M059J (cell line): ENCODE measurements at regions not wholly inside any gene's neighbourhood (a gene's known extent, or its start where the extent isn't known, plus 50 kb on each side); places are given as distances from the start of the nearest gene placed in this dataset.
A peak's percentile ranks its signal among the peaks of the same experiment; 100 is the strongest.
"Not testable (repeated sequence)": the region's sequence is repeated elsewhere in the genome, so short reads cannot be mapped to it uniquely, and the experiment has no call there.

Experiments
- DNase-seq: peaks from one replicate; pipeline ENCODE4 v3.0.0-alpha.2; 2012; ENCODE audit warnings: low read depth

DNA sequence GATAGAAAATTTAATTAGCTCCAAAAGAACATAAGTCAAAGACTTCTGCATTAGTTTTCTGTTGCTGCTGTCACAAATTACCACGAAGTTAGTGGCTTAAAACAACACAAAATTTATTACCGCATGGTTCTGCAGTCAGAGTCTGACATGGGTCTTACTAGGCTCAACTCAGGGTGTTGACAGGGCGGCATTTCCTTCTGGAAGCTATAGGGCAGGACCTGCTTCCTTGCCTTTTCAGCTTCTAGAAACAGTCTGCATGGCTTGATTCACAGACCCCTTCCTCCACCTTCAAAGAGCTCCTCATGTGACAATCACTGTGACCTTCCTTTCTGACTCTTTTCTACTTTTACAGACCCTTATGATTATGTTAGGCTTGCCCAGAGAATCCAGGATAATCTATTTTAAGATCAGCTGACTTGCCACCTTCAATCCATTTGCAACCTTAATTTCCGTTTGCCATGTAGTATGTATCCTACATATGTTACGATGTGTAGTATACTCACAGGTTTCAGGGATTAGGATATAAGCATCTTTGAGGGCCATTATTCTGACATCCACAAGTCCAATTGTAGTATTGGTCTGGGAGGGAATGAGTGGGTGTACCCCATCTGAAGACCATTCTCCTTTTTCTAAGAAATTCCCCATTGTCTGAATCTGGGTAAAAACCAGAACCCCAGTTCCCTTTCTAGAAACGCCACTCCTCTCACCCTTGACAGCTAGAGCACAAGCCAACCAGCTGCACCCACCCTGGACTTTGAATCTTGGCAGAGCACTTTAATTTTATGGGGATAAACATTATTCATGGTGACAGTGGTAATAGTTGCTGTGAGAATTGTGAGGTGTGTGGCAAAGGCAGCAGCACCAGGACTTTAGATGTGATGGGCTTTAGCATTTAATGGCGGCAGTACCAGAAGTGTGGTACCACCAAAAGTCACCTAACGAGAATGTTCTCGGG lies 265.5 kb downstream of the KCNJ2 start:
- no peak for DNase-seq

- no peak for DNase-seq
Observed at GRCh38 chr17:70437656-70438055, 268.3 kb downstream of the KCNJ2 start.

GRCh38 chr17:70446446-70446845 lies 277.1 kb downstream of the KCNJ2 start:
- DNase-seq, result no peak

GRCh38 chr17:70447588-70447987 lies 278.3 kb downstream of the KCNJ2 start:
- DNase-seq, result peak; percentile 46

- DNase-seq, result not testable (repeated sequence)
Observed at GRCh38 chr17:70453075-70453474, 283.7 kb downstream of the KCNJ2 start.

GRCh38 chr17:70454377-70454776 lies 285.0 kb downstream of the KCNJ2 start:
- no peak for DNase-seq

- DNase-seq, result no peak
Observed at GRCh38 chr17:70454908-70455307, 285.6 kb downstream of the KCNJ2 start.

- DNase-seq, result no peak
Observed at GRCh38 chr17:70464995-70465394, 295.7 kb downstream of the KCNJ2 start.

DNA sequence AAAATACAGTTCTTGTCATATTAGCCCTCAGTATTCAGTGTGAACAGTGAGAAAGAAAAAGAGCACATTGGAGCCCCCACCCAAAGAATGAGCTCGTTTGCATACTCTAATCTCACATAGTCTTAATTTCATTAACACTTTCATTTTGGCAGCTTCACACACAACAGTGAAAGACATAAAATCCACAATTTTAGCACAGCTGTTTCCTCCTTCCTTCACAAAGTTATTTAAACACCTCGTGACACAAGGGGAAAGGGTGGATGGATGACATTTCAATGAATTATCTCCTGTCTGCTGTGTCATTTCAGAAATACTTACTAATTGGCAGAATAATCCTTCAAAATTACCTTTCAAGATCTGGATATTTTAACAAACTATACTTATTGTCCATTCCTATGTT lies 299.3 kb downstream of the KCNJ2 start:
- no peak for DNase-seq

DNA sequence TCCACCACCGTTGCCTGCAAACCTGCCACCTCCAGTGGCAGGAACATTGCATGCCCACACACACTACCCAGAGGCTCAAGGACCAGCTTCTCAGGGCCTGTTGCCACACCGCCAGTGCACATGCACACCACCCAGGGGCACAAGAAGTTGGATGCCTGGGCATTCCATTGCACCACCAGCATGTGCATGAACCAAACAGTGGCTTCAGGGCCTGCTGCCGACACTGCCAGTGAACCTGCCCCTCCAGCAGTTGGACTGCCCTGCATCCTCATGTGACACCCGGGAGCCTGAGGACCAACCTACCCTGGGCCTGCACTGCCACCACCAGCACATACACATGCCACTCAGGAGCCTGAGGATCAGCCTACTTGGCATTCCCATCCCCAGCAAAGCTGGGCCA lies 303.7 kb downstream of the KCNJ2 start:
- DNase-seq, result no peak

DNA sequence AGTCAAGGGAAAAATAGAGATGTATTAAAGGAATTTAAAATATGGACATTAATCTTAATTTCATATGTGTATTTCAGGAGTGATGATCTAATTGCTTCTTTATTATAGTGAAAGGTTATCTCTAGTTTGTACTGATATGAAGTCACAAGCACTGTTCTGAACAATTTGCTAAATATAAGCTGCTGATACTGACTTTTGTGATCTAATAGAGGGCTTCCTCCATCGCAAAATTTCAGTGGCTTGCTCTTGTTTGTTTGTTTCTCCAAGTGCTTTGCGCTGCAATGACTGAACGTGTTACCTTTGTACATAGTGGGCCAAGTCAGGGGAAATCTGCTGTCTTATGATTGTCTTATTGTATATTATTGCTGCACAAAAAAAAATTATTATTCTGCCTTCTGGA lies 307.0 kb downstream of the KCNJ2 start:
- DNase-seq, result no peak

DNA sequence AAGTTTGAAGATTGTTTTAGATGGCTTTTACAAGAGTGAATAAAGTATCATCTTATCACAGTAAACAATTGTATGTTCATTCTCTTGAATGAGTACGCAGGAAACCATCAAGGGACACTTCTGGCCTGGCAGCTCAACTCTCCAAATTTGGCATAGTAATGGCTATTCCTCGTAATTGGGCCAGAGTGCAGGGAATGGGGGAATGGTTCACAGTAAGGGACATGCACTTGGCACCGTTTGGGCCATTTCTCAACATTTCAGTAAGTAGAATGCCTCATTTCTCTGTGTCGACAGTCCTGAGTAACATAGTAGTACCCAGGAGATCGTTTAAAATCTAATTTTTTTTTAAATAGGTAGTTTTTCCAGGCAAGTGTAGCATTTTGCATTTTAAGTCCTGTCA lies 309.6 kb downstream of the KCNJ2 start:
- no peak for DNase-seq

GRCh38 chr17:70479779-70480178 lies 310.4 kb downstream of the KCNJ2 start:
- DNase-seq, result no peak

- DNase-seq, result no peak
Observed at GRCh38 chr17:70483624-70484023, 314.3 kb downstream of the KCNJ2 start.

- no peak for DNase-seq
Observed at GRCh38 chr17:70484050-70484449, 314.7 kb downstream of the KCNJ2 start.

- DNase-seq, result no peak
Observed at GRCh38 chr17:70484496-70484895, 315.2 kb downstream of the KCNJ2 start.

GRCh38 chr17:70492368-70492767 lies 323.0 kb downstream of the KCNJ2 start:
- no peak for DNase-seq

DNA sequence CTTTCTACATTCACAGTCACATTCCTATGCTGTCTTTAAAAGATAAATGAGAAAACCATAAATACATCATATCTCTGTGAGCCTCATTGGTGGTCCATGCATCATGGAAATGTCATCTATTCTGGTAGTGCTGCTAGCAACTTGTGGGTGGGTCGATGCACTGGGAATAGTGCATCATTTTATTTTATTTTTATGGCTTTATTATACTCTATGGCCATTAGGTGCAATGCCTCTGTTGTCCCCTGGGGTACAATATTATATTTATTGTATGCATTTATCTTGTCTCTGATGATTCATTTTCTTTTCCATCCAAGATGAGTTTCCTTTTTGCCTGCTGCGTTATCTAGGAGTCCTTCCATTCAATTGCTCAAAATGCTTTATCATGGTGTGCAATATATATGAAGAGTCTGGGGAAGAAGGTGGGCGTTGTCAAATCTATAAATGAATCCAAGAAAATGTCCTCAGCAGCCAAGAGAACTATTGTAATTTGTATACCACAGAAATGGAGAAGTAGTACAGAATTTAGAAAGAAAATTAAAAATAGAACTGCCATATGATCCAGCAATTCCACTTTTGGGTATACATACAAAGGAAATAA lies 324.0 kb downstream of the KCNJ2 start:
- no peak for DNase-seq

DNA sequence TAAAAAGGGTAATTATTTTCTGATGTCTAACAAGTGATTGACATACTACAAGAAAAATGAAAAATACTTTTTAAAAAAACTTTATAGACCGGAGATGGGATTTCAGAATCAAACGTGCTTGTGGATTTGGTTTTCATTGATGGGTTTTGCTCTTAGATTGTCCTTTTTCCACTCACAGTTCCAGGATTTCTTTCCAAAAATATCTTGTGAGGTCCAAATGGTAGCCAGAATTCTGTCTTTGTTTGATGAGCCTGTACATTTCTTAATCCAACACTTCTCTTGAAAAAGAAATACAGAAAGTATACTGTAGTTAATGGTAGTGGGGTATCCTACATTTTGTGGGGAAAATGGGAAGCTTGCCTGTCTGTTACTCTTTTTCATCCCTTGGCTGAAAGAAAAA lies 329.3 kb downstream of the KCNJ2 start:
- DNase-seq, result no peak

DNA sequence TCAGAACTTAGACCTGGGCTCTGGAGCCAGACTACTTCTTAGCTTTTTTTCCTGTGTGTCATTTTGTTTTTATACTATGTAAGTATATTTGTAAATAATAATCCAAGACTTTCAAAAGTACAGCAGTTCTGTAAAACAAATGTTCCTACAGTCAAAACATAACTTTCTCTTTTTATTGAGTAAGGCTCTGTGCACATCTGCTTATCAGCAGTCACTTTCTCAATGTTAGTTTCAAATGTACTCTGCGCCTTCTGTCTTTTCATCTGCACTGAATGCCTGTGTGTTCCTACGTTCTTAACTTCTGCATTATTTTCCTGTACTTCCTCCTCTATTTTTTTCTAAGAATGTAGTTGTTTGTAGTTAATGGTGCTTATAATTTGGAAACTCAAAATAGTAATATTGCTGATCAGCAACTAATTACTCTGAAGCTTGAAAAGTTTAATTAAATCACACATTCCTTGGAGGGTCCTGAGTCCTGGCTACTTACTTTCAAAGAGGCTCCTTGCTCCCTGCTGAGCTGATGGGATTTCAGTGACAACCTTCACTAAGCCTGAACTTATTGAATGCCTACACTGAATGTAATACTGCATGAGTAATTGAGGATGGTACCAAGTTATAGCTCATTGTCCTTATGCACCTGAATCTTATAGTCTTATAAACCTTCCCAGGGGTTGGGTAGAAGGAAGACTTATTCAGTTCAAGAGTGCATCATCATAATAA lies 329.9 kb downstream of the KCNJ2 start:
- no peak for DNase-seq

DNA sequence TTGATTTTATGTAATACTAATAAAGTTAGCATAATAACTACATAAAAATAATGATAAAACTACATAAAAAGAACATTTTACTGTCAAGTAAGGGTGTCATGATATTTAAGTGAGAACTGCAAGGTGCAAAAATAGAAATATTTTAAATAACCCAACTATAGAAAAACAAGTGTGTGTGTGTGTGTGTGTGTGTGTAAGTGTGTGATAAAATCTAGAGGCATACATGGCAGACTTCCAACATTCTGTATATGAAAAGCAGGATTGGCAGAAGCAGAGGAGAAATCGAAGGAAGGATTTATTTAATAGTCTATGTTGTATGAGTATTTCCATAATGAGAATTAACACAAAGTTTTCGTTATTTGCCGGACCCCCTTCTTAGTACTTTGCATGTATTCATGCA lies 334.1 kb downstream of the KCNJ2 start:
- no peak for DNase-seq

DNA sequence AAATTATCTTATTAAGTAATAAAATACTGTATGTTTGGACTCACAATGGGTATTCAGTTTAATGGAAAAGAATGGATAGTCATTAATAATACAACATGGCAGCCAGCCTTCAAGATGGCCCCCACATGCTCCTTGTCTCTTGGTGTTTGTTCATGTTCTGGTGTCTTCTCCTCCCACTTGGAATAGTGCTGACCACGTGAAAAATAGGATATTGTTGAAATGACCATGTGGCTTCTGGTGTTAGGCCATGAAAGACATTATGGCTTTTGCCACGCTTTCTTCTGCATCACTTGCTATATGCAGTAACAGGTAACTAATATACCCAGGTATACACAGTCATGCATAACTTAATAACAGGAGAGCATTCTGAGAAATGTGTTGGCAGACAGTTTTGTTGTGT lies 341.0 kb downstream of the KCNJ2 start:
- DNase-seq, result no peak

- DNase-seq, result no peak
Observed at GRCh38 chr17:70517816-70518215, 348.5 kb downstream of the KCNJ2 start.
